ENCODE measurements at regions not wholly inside any gene's neighbourhood (a gene's known extent, or its start where the extent isn't known, plus 50 kb on each side); places are given as distances from the start of the nearest gene placed in this dataset.
A peak's percentile ranks its signal among the peaks of the same experiment; 100 is the strongest.

GRCh38 chr2:48205137-48205798 lies 109.2 kb upstream of the FOXN2 start (continued):
- TF ChIP-seq CEBPB (IDR thresholded peaks at IDR 0.05; ENCODE audit: borderline replicate concordance, low read depth, low read length) (no peak), ZNF24 (IDR thresholded peaks at IDR 0.05) (no peak), CBX2 (IDR thresholded peaks at IDR 0.05; ENCODE audit: low read depth, low read length) (no peak), CBX2 (CRISPR knock-in tag; IDR thresholded peaks at IDR 0.05; ENCODE audit: low read depth) (no peak), MIER3 (CRISPR knock-in tag; IDR thresholded peaks at IDR 0.05; ENCODE audit: borderline replicate concordance) (peak; percentile 31; the same call in 1 of the 2 replicates), AGO1 (IDR thresholded peaks at IDR 0.05; ENCODE audit: low read depth, low read length, poor library complexity, severe bottlenecking) (no peak), PAF1 (CRISPR knock-in tag; IDR thresholded peaks at IDR 0.05) (no peak), ZNF564 (CRISPR knock-in tag; IDR thresholded peaks at IDR 0.05) (no peak), ZNF777 (CRISPR knock-in tag; IDR thresholded peaks at IDR 0.05) (no peak), BRF2 (CRISPR knock-in tag; IDR thresholded peaks at IDR 0.05) (no peak), ZBTB34 (CRISPR knock-in tag; IDR thresholded peaks at IDR 0.05) (peak; percentile 73), FOXP4 (CRISPR knock-in tag; IDR thresholded peaks at IDR 0.05) (peak; percentile 87), ATM (IDR thresholded peaks at IDR 0.05; ENCODE audit: borderline replicate concordance) (no peak), ZNF510 (CRISPR knock-in tag; IDR thresholded peaks at IDR 0.05; ENCODE audit: low read depth) (no peak), NFIC (IDR thresholded peaks at IDR 0.05; ENCODE audit: low read length) (peak; percentile 76; the same call in 1 of the 2 replicates), ZNF337 (CRISPR knock-in tag; IDR thresholded peaks at IDR 0.05; ENCODE audit: borderline replicate concordance, low read depth) (no peak), KAT2B (IDR thresholded peaks at IDR 0.05; ENCODE audit: borderline replicate concordance, low read depth, low read length) (no peak), ZHX2 (IDR thresholded peaks at IDR 0.05; ENCODE audit: low read depth) (no peak), ZHX2 (CRISPR knock-in tag; IDR thresholded peaks at IDR 0.05; ENCODE audit: borderline replicate concordance) (no peak), SMAD3 (CRISPR knock-in tag; IDR thresholded peaks at IDR 0.05) (peak; percentile 66; the same call in 1 of the 2 replicates), ZNF598 (CRISPR knock-in tag; IDR thresholded peaks at IDR 0.05; ENCODE audit: borderline replicate concordance) (no peak)
